ENCODE measurements at regions not wholly inside any gene's neighbourhood (a gene's known extent, or its start where the extent isn't known, plus 50 kb on each side); places are given as distances from the start of the nearest gene placed in this dataset.

DNA sequence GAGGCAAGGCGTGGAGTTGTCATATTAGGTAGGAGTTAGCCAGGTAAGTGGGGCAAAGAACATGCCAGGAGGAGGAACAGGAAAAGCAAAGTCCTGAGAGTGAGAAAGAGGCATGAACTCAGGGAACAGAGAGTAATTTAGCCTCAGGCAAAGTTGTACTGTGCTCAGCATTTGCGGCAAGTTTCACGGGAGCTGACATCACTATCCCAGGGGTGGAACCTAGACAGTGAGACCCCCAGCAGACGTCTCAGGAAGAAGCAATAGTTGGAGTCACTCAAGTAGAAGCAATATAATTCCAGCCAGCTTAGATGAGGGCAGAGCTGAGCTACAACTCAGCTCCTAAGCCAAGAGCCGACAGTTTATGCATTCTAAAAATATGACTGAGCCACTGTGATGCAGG is 426.0 kb upstream of the ISX start:
- CTCF ChIA-PET (ENCODE audit: low intra/inter-chr PET ratio, low total read pairs) = no interaction called here
- Histone ChIP-seq H3K4me1 (ENCODE audit: insufficient read depth, low read length) (no peaks in the 10 kb centered on the region), H3K27ac (ENCODE audit: extremely low read length, insufficient read depth, low read length) (no peak overlapping the region), H3K9ac (ENCODE audit: insufficient read depth, low read depth, low read length) (no peak overlapping the region), H3K4me2 (ENCODE audit: low read depth, low read length) (no peak overlapping the region), H4K20me1 (ENCODE audit: insufficient read depth, low read length) (no peaks in the 10 kb centered on the region), H3K9me3 (ENCODE audit: low read length) (no peaks in the 10 kb centered on the region), H3K36me3 (replicated peaks in 1 of 2; ENCODE audit: control insufficient read depth in 1 of 2, insufficient read depth in 2 of 2, low read length in 2 of 2) (no peaks in the 10 kb centered on the region), H3K27me3 (ENCODE audit: control insufficient read depth in 1 of 2, insufficient read depth in 2 of 2, low read length in 2 of 2) (peaks cover 0 to 4% of the 10 kb centered on the region in 2 experiments; a peak in 1 of 5 replicates), H2AFZ (ENCODE audit: low read length) (no peak overlapping the region), H3K4me3 (replicated peaks in 1 of 3; ENCODE audit: insufficient read depth in 1 of 3, low read depth in 2 of 3, low read length in 3 of 3) (no peak overlapping the region), H3K79me2 (ENCODE audit: insufficient read depth, low read length) (no peaks in the 10 kb centered on the region)
- WGBS (ENCODE audit: low lambda C conversion rate) = 45% methylated on average over 5 of the region's 5 CpGs
- ATAC-seq = no peak
- intact Hi-C loops (cut with micrococcal nuclease; ENCODE audit: unreplicated experiment) = no loop called here
- POLR2A ChIA-PET = no interaction called here
- in situ Hi-C loops (cut with HindIII; ENCODE audit: extremely low pct_ligation_motif_present, low pct_unique_long_range_greater_than_20kb) = no loop called here
- no peak for FAIRE-seq
- no TSS peak for BruUV-seq (replicated peaks)
- no peak for DNase-seq (ENCODE audit: low spot score)
- TF ChIP-seq MTERF4 (CRISPR knock-in tag; IDR thresholded peaks at IDR 0.05) = no peak
- no peak for TF ChIP-seq ZNF468 (CRISPR knock-in tag; IDR thresholded peaks at IDR 0.05)
- TF ChIP-seq ZNF550 (CRISPR knock-in tag; IDR thresholded peaks at IDR 0.05; ENCODE audit: borderline replicate concordance) = no peak
- TF ChIP-seq ZNF790 (CRISPR knock-in tag; IDR thresholded peaks at IDR 0.05; ENCODE audit: borderline replicate concordance) = no peak
- no peak for TF ChIP-seq ZNF672 (CRISPR knock-in tag; IDR thresholded peaks at IDR 0.05)
- TF ChIP-seq, protein P1, sequence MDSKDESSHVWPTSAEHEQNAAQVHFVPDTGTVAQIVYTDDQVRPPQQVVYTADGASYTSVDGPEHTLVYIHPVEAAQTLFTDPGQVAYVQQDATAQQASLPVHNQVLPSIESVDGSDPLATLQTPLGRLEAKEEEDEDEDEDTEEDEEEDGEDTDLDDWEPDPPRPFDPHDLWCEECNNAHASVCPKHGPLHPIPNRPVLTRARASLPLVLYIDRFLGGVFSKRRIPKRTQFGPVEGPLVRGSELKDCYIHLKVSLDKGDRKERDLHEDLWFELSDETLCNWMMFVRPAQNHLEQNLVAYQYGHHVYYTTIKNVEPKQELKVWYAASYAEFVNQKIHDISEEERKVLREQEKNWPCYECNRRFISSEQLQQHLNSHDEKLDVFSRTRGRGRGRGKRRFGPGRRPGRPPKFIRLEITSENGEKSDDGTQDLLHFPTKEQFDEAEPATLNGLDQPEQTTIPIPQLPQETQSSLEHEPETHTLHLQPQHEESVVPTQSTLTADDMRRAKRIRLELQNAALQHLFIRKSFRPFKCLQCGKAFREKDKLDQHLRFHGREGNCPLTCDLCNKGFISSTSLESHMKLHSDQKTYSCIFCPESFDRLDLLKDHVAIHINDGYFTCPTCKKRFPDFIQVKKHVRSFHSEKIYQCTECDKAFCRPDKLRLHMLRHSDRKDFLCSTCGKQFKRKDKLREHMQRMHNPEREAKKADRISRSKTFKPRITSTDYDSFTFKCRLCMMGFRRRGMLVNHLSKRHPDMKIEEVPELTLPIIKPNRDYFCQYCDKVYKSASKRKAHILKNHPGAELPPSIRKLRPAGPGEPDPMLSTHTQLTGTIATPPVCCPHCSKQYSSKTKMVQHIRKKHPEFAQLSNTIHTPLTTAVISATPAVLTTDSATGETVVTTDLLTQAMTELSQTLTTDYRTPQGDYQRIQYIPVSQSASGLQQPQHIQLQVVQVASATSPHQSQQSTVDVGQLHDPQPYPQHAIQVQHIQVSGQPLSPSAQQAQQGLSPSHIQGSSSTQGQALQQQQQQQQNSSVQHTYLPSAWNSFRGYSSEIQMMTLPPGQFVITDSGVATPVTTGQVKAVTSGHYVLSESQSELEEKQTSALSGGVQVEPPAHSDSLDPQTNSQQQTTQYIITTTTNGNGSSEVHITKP (CRISPR knock-in tag; IDR thresholded peaks at IDR 0.05; ENCODE audit: low read depth) = no peak
- TF ChIP-seq ZNF749 (CRISPR knock-in tag; IDR thresholded peaks at IDR 0.05; ENCODE audit: borderline replicate concordance) = no peak
- TF ChIP-seq ZBTB3 (CRISPR knock-in tag; IDR thresholded peaks at IDR 0.05; ENCODE audit: borderline replicate concordance, low read depth) = no peak

All from HepG2 (cell line).